HG03135 (cell line): ENCODE measurements at regions not wholly inside any gene's neighbourhood (a gene's known extent, or its start where the extent isn't known, plus 50 kb on each side); places are given as distances from the start of the nearest gene placed in this dataset.
"Not testable (repeated sequence)": the region's sequence is repeated elsewhere in the genome, so short reads cannot be mapped to it uniquely, and the experiment has no call there.

Experiments
- ATAC-seq: cut with Tn5 transposase; IDR thresholded peaks from one replicate; pipeline ENCODE4 v1.9.1; 2021; ENCODE audit warnings: mild to moderate bottlenecking, moderate library complexity; ENCODE audit not compliant: unreplicated experiment

GRCh38 chr2:176423819-176424218 is 154.6 kb downstream of the MTX2 start:
- no peak for ATAC-seq

GRCh38 chr2:176424746-176425145 is 155.5 kb downstream of the MTX2 start:
- ATAC-seq = no peak

GRCh38 chr2:176427549-176427948 is 158.3 kb downstream of the MTX2 start:
- ATAC-seq = no peak

- ATAC-seq = not testable (repeated sequence)
These were observed 159.8 kb downstream of the MTX2 start for GRCh38 chr2:176428944-176429469.

- no peak for ATAC-seq
These were observed 163.2 kb downstream of the MTX2 start for GRCh38 chr2:176432434-176432833.

GRCh38 chr2:176435729-176436128 is 166.5 kb downstream of the MTX2 start:
- no peak for ATAC-seq

GRCh38 chr2:176443946-176444345 is 174.7 kb downstream of the MTX2 start:
- ATAC-seq = no peak

GRCh38 chr2:176445956-176446355 is 176.7 kb downstream of the MTX2 start:
- no peak for ATAC-seq

- no peak for ATAC-seq
These were observed 177.6 kb downstream of the MTX2 start for GRCh38 chr2:176446718-176447414.

- no peak for ATAC-seq
These were observed 178.4 kb downstream of the MTX2 start for GRCh38 chr2:176447616-176448015.

GRCh38 chr2:176449852-176450251 is 180.6 kb downstream of the MTX2 start:
- no peak for ATAC-seq

GRCh38 chr2:176453784-176454183 is 184.5 kb downstream of the MTX2 start:
- ATAC-seq = no peak

- ATAC-seq = no peak
These were observed 185.9 kb downstream of the MTX2 start for GRCh38 chr2:176454893-176455815.

GRCh38 chr2:176455816-176456291 is 186.6 kb downstream of the MTX2 start:
- ATAC-seq = no peak

GRCh38 chr2:176457481-176457880 is 188.2 kb downstream of the MTX2 start:
- ATAC-seq = no peak

- ATAC-seq = no peak
These were observed 192.0 kb downstream of the MTX2 start for GRCh38 chr2:176461098-176461808.

- ATAC-seq = no peak
These were observed 192.8 kb downstream of the MTX2 start for GRCh38 chr2:176461809-176462670.

- no peak for ATAC-seq
These were observed 194.3 kb downstream of the MTX2 start for GRCh38 chr2:176463546-176463945.

- no peak for ATAC-seq
These were observed 195.8 kb downstream of the MTX2 start for GRCh38 chr2:176464886-176465564.
